SK-N-SH treated with all-trans-retinoic acid at 6 μM for 48 hours (cell line): ENCODE measurements at regions not wholly inside any gene's neighbourhood (a gene's known extent, or its start where the extent isn't known, plus 50 kb on each side); places are given as distances from the start of the nearest gene placed in this dataset.

Experiments used
- ARNTL ChIP-seq: fragments of 450-650 bp; formaldehyde crosslinking; IDR thresholded peaks from 2 replicates; pipeline ENCODE4 v1.5.0; 2020; ENCODE audit warnings: low read depth, mild to moderate bottlenecking, moderate library complexity, borderline replicate concordance
- CREB5 ChIP-seq: fragments of 250-450 bp; sonication (Bioruptor Pico); IDR thresholded peaks from 2 replicates; pipeline ENCODE4 v1.5.1; 2020; ENCODE audit warnings: low read depth, mild to moderate bottlenecking, moderate library complexity
- POU6F1 ChIP-seq: fragments of 250-450 bp; sonication (Bioruptor Pico); IDR thresholded peaks from 2 replicates; pipeline ENCODE4 v1.8.0; 2021; ENCODE audit warnings: low read depth, mild to moderate bottlenecking, moderate library complexity, borderline replicate concordance
- ZFP30 ChIP-seq: fragments of 450-650 bp; formaldehyde crosslinking; IDR thresholded peaks from 2 replicates; pipeline ENCODE4 v1.5.0; 2022; ENCODE audit warnings: mild to moderate bottlenecking, moderate library complexity
- ZNF70 ChIP-seq: fragments of 450-650 bp; formaldehyde crosslinking; IDR thresholded peaks from 2 replicates; pipeline ENCODE4 v1.5.0; 2020; ENCODE audit warnings: mild to moderate bottlenecking, moderate library complexity
- ZNF8 ChIP-seq: fragments of 450-650 bp; formaldehyde crosslinking; IDR thresholded peaks from 2 replicates; pipeline ENCODE4 v1.5.0; 2020; ENCODE audit warnings: mild to moderate bottlenecking, moderate library complexity
- TF ChIP-seq, protein P1 (sequence below): fragments of 250-450 bp; sonication (Bioruptor Pico); IDR thresholded peaks from 2 replicates; pipeline ENCODE4 v1.5.0; 2020; ENCODE audit warnings: mild to moderate bottlenecking, moderate library complexity

GRCh38 chr3:145259166-145259880, 901.7 kb downstream of the PLOD2 start:
- no peak for TF ChIP-seq CREB5
- TF ChIP-seq ZFP30 (CRISPR knock-in tag), result no peak
- no peak for TF ChIP-seq POU6F1 (CRISPR knock-in tag)
- TF ChIP-seq, protein P1, sequence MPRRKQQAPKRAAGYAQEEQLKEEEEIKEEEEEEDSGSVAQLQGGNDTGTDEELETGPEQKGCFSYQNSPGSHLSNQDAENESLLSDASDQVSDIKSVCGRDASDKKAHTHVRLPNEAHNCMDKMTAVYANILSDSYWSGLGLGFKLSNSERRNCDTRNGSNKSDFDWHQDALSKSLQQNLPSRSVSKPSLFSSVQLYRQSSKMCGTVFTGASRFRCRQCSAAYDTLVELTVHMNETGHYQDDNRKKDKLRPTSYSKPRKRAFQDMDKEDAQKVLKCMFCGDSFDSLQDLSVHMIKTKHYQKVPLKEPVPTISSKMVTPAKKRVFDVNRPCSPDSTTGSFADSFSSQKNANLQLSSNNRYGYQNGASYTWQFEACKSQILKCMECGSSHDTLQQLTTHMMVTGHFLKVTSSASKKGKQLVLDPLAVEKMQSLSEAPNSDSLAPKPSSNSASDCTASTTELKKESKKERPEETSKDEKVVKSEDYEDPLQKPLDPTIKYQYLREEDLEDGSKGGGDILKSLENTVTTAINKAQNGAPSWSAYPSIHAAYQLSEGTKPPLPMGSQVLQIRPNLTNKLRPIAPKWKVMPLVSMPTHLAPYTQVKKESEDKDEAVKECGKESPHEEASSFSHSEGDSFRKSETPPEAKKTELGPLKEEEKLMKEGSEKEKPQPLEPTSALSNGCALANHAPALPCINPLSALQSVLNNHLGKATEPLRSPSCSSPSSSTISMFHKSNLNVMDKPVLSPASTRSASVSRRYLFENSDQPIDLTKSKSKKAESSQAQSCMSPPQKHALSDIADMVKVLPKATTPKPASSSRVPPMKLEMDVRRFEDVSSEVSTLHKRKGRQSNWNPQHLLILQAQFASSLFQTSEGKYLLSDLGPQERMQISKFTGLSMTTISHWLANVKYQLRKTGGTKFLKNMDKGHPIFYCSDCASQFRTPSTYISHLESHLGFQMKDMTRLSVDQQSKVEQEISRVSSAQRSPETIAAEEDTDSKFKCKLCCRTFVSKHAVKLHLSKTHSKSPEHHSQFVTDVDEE, result no peak
- no peak for TF ChIP-seq ZNF70
- no peak for TF ChIP-seq ZNF8
- TF ChIP-seq ARNTL (CRISPR knock-in tag), result no peak
